ENCODE measurements at regions not wholly inside any gene's neighbourhood (a gene's known extent, or its start where the extent isn't known, plus 50 kb on each side); places are given as distances from the start of the nearest gene placed in this dataset.

- DNase-seq (ENCODE audit: low spot score), result no peak
Observed at GRCh38 chr22:49303781-49304461, 523.8 kb downstream of the BRD1 start.

- DNase-seq (ENCODE audit: low spot score), result no peak
Observed at GRCh38 chr22:49303061-49303735, 524.5 kb downstream of the BRD1 start.

GRCh38 chr22:49302530-49302929, 525.1 kb downstream of the BRD1 start:
- DNase-seq (ENCODE audit: low spot score), result no peak

- no peak for DNase-seq (ENCODE audit: low spot score)
Observed at GRCh38 chr22:49302150-49302460, 525.6 kb downstream of the BRD1 start.

- no peak for DNase-seq (ENCODE audit: low spot score)
Observed at GRCh38 chr22:49301398-49302149, 526.1 kb downstream of the BRD1 start.

GRCh38 chr22:49300951-49301397, 526.7 kb downstream of the BRD1 start:
- no peak for DNase-seq (ENCODE audit: low spot score)

GRCh38 chr22:49300241-49300640, 527.4 kb downstream of the BRD1 start:
- DNase-seq (ENCODE audit: low spot score), result no peak

GRCh38 chr22:49299821-49300231, 527.8 kb downstream of the BRD1 start:
- DNase-seq (ENCODE audit: low spot score), result no peak

GRCh38 chr22:49298834-49299750, 528.6 kb downstream of the BRD1 start:
- no peak for DNase-seq (ENCODE audit: low spot score)

GRCh38 chr22:49297871-49298721, 529.6 kb downstream of the BRD1 start:
- no peak for DNase-seq (ENCODE audit: low spot score)

GRCh38 chr22:49297286-49297870, 530.3 kb downstream of the BRD1 start:
- no peak for DNase-seq (ENCODE audit: low spot score)

- no peak for DNase-seq (ENCODE audit: low spot score)
Observed at GRCh38 chr22:49296561-49296960, 531.1 kb downstream of the BRD1 start.

GRCh38 chr22:49295851-49296560, 531.7 kb downstream of the BRD1 start:
- no peak for DNase-seq (ENCODE audit: low spot score)

GRCh38 chr22:49295465-49295743, 532.3 kb downstream of the BRD1 start:
- DNase-seq (ENCODE audit: low spot score), result no peak

- DNase-seq (ENCODE audit: low spot score), result no peak
Observed at GRCh38 chr22:49294656-49295464, 532.8 kb downstream of the BRD1 start.

GRCh38 chr22:49292909-49293308, 534.8 kb downstream of the BRD1 start:
- no peak for DNase-seq (ENCODE audit: low spot score)

- DNase-seq (ENCODE audit: low spot score), result no peak
Observed at GRCh38 chr22:49291781-49292180, 535.9 kb downstream of the BRD1 start.

- DNase-seq (ENCODE audit: low spot score), result no peak
Observed at GRCh38 chr22:49291169-49291568, 536.5 kb downstream of the BRD1 start.

- no peak for DNase-seq (ENCODE audit: low spot score)
Observed at GRCh38 chr22:49290711-49291110, 537.0 kb downstream of the BRD1 start.
